H1 (cell line): ENCODE measurements at regions not wholly inside any gene's neighbourhood (a gene's known extent, or its start where the extent isn't known, plus 50 kb on each side); places are given as distances from the start of the nearest gene placed in this dataset.

Experiments used
- ASH2L ChIP-seq: fragments of 200-600, 300-600 bp; sonication (generic); IDR thresholded peaks from one replicate; pipeline ENCODE4 v1.7.1; 2017; ENCODE audit warnings: low read length
- BRCA1 ChIP-seq: IDR thresholded peaks from 2 replicates; pipeline ENCODE4 v1.6.1; 2012; ENCODE audit warnings: low read depth, low read length, improper control_type of control experiment
- CHD7 ChIP-seq: fragments of 300-600 bp; sonication (generic); IDR thresholded peaks from 2 replicates; pipeline ENCODE4 v1.7.1; 2012; ENCODE audit warnings: low read length, moderate library complexity, mild to moderate bottlenecking, inconsistent platforms; ENCODE audit not compliant: insufficient replicate concordance
- CTCF ChIP-seq, 3 experiments: IDR thresholded peaks; 1 replicate in 2 of 3; 2 replicates in 1 of 3; pipeline versions ENCODE4 v1.5.1 to v1.6.1; 2011; ENCODE audit warnings: low read length in 3 of 3, mild to moderate bottlenecking in 3 of 3, inconsistent platforms in 2 of 3, low read depth in 1 of 3, moderate library complexity in 1 of 3; ENCODE audit not compliant: insufficient read depth in 1 of 3; ENCODE audit errors: control extremely low read depth in 1 of 3
- E2F6 ChIP-seq: IDR thresholded peaks from 2 replicates; pipeline ENCODE4 v1.6.1; 2012; ENCODE audit warnings: inconsistent platforms
- EP300 ChIP-seq, 2 experiments: IDR thresholded peaks; 1 replicate in 1 of 2; 2 replicates in 1 of 2; pipeline ENCODE4 v1.6.1; 2011 to 2012; ENCODE audit warnings: low read depth in 2 of 2, low read length in 2 of 2, mild to moderate bottlenecking in 2 of 2, borderline replicate concordance in 1 of 2, inconsistent platforms in 1 of 2, moderate library complexity in 1 of 2
- JUND ChIP-seq: IDR thresholded peaks from 2 replicates; pipeline ENCODE4 v1.6.1; 2011; ENCODE audit warnings: mild to moderate bottlenecking, improper control_type of control experiment, low read length
- MAX ChIP-seq: IDR thresholded peaks from 2 replicates; pipeline ENCODE4 v1.6.1; 2012; ENCODE audit warnings: inconsistent platforms
- POLR2A ChIP-seq, 2 experiments: IDR thresholded peaks; 1 replicate in 1 of 2; 2 replicates in 1 of 2; pipeline ENCODE4 v1.6.1; 2011; ENCODE audit warnings: low read depth in 2 of 2, low read length in 2 of 2, mild to moderate bottlenecking in 2 of 2; ENCODE audit errors: control extremely low read depth in 1 of 2
- SP2 ChIP-seq: IDR thresholded peaks from 2 replicates; pipeline ENCODE4 v1.6.1; 2012; ENCODE audit warnings: mild to moderate bottlenecking, low read length, inconsistent platforms
- TAF1 ChIP-seq: IDR thresholded peaks from 2 replicates; pipeline ENCODE4 v1.6.1; 2011; ENCODE audit warnings: mild to moderate bottlenecking, low read depth, low read length
- USF2 ChIP-seq: IDR thresholded peaks from 2 replicates; pipeline ENCODE4 v1.6.1; 2011; ENCODE audit warnings: low read length, improper control_type of control experiment

- TF ChIP-seq SP2 (no peak), EP300 (IDR thresholded peaks at IDR 0.05; ENCODE audit: borderline replicate concordance in 1 of 2, low read depth in 2 of 2, low read length in 2 of 2) (no peak), CTCF (IDR thresholded peaks at IDR 0.05; ENCODE audit: control extremely low read depth in 1 of 3, insufficient read depth in 1 of 3, low read depth in 1 of 3, low read length in 3 of 3) (no peak), BRCA1 (no peak), JUND (no peak), CHD7 (no peak), USF2 (no peak), POLR2A (IDR thresholded peaks at IDR 0.05; ENCODE audit: control extremely low read depth in 1 of 2, low read depth in 2 of 2, low read length in 2 of 2) (no peak), TAF1 (no peak), E2F6 (no peak), MAX (no peak), ASH2L (no peak)
Measured at GRCh38 chr7:10648289-10648688, 325.4 kb upstream of the PHF14 start.
